Neural cell (in vitro differentiated cells): ENCODE measurements at regions not wholly inside any gene's neighbourhood (a gene's known extent, or its start where the extent isn't known, plus 50 kb on each side); places are given as distances from the start of the nearest gene placed in this dataset.

Source experiments
- H2AFZ ChIP-seq: fragments of 200-600, 300-800 bp; sonication (generic), shearing (Covaris generic); 2 replicates; pipeline ENCODE4 v1.6.0; 2014; ENCODE audit warnings: low read depth, mild to moderate bottlenecking, antibody characterized with exemption, low read length, moderate library complexity
- H3F3A ChIP-seq: fragments of 200-600 bp; shearing (Covaris generic); 2 replicates; pipeline ENCODE4 v1.6.1; 2016; ENCODE audit warnings: mild to moderate bottlenecking, moderate library complexity, mixed read lengths, antibody characterized with exemption, low read length; ENCODE audit not compliant: insufficient read depth, poor library complexity, severe bottlenecking
- H3K27ac ChIP-seq: fragments of 200-600, 300-800 bp; sonication (generic), shearing (Covaris generic); 2 replicates; pipeline ENCODE4 v1.5.1; 2014; ENCODE audit warnings: mild to moderate bottlenecking, low read length, moderate library complexity
- H3K27me3 ChIP-seq: fragments of 300-800, 200-600 bp; sonication (generic), shearing (Covaris generic); 2 replicates; pipeline ENCODE4 v1.6.0; 2014; ENCODE audit warnings: mild to moderate bottlenecking, low read depth, low read length, moderate library complexity; ENCODE audit not compliant: insufficient read depth
- H3K36me3 ChIP-seq: fragments of 300-800, 200-600 bp; sonication (generic), shearing (Covaris generic); 2 replicates; pipeline ENCODE4 v1.5.1; 2014; ENCODE audit warnings: mild to moderate bottlenecking, antibody characterized with exemption, low read length, moderate library complexity; ENCODE audit not compliant: insufficient read depth
- H3K4me2 ChIP-seq: fragments of 300-800, 200-600 bp; sonication (generic), shearing (Covaris generic); 2 replicates; pipeline ENCODE4 v1.6.0; 2014; ENCODE audit warnings: mild to moderate bottlenecking, low read length
- H3K4me3 ChIP-seq: fragments of 300-800, 200-600 bp; sonication (generic), shearing (Covaris generic); 2 replicates; pipeline ENCODE4 v1.5.1; 2014; ENCODE audit warnings: mild to moderate bottlenecking, low read length, moderate library complexity
- H3K79me2 ChIP-seq: fragments of 200-600 bp; shearing (Covaris generic); replicated peaks from 2 replicates; pipeline ENCODE4 v1.6.0; 2014; ENCODE audit warnings: mild to moderate bottlenecking, low read length, moderate library complexity; ENCODE audit not compliant: insufficient read depth
- H3K9ac ChIP-seq: fragments of 300-800, 200-600 bp; sonication (generic), shearing (Covaris generic); 2 replicates; pipeline ENCODE4 v1.6.1; 2016; ENCODE audit warnings: mild to moderate bottlenecking, low read length, mixed read lengths
- H3K9me2 ChIP-seq: fragments of 200-600 bp; shearing (Covaris generic); 2 replicates; pipeline ENCODE4 v1.6.1; 2016; ENCODE audit warnings: mild to moderate bottlenecking, low read length, mixed read lengths; ENCODE audit not compliant: insufficient read depth
- H3K9me3 ChIP-seq: fragments of 200-600, 300-800 bp; sonication (generic), shearing (Covaris generic); 2 replicates; pipeline ENCODE4 v1.6.1; 2016; ENCODE audit warnings: mild to moderate bottlenecking, mixed run types, low read length, moderate library complexity, mixed read lengths
- H4K20me1 ChIP-seq: fragments of 200-600 bp; shearing (Covaris generic); 2 replicates; pipeline ENCODE4 v1.6.1; 2016; ENCODE audit warnings: mild to moderate bottlenecking, mixed run types; ENCODE audit not compliant: insufficient read depth
- EP300 ChIP-seq: fragments of 450-650 bp; conservative IDR thresholded peaks from 2 replicates; pipeline ENCODE4 v1.6.1; 2014; ENCODE audit warnings: antibody characterized with exemption, mild to moderate bottlenecking, moderate library complexity; ENCODE audit not compliant: poor library complexity, severe bottlenecking
- EZH2 ChIP-seq: fragments of 200-600, 300-800 bp; shearing (Covaris generic), sonication (generic); IDR thresholded peaks from 2 replicates; pipeline ENCODE4 v1.6.1; 2014; ENCODE audit warnings: antibody characterized with exemption, low read length, borderline replicate concordance, mild to moderate bottlenecking; ENCODE audit not compliant: insufficient read depth, poor library complexity, severe bottlenecking
- MXI1 ChIP-seq: fragments of 450-650 bp; conservative IDR thresholded peaks from 2 replicates; pipeline ENCODE4 v1.6.1; 2014; ENCODE audit warnings: antibody characterized with exemption, mild to moderate bottlenecking; ENCODE audit not compliant: poor library complexity, severe bottlenecking
- POLR2AphosphoS5 ChIP-seq: IDR thresholded peaks from 2 replicates; pipeline ENCODE4 v1.6.1; 2012
- RAD21 ChIP-seq: fragments of 450-650 bp; conservative IDR thresholded peaks from 2 replicates; pipeline ENCODE4 v1.6.1; 2014; ENCODE audit warnings: antibody characterized with exemption, mild to moderate bottlenecking, moderate library complexity
- SMC3 ChIP-seq: fragments of 450-650 bp; conservative IDR thresholded peaks from 2 replicates; pipeline ENCODE4 v1.6.1; 2014; ENCODE audit warnings: antibody characterized with exemption, mild to moderate bottlenecking, moderate library complexity; ENCODE audit not compliant: poor library complexity
- TAF1 ChIP-seq: IDR thresholded peaks from 2 replicates; pipeline ENCODE4 v1.6.1; 2012; ENCODE audit warnings: low read depth
- TF ChIP-seq, protein P1 (sequence below): IDR thresholded peaks from 2 replicates; pipeline ENCODE4 v1.6.1; 2012; ENCODE audit warnings: borderline replicate concordance
- TF ChIP-seq, protein P2 (sequence below): fragments of 450-650 bp; IDR thresholded peaks from 2 replicates; pipeline ENCODE4 v1.5.1; 2014; ENCODE audit warnings: antibody characterized with exemption, mild to moderate bottlenecking, moderate library complexity; ENCODE audit not compliant: poor library complexity, severe bottlenecking

DNA sequence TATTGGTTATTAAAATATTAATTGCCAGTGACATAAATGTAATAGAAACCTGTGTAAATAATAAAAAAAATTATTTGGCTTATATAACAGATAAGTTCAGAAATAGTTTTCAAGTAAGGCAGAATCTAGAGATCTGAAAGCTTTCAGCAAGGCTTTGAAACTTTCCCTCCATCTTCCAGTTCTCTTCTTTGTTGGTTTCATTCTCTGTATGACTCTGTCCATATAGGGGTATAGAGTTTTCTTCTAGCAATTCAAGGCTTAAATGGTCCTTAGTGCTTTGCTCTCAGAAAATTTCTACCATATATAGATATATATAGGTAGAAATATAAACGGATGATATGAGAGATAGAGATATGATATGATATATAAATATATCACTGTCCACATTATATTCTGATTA, 160.5 kb upstream of the GABRA2 start:
- TF ChIP-seq RAD21 (no peak), MXI1 (no peak), SMC3 (no peak), POLR2AphosphoS5 (no peak), TAF1 (no peak), EZH2 (no peak), EP300 (no peak)
- TF ChIP-seq, protein P1, sequence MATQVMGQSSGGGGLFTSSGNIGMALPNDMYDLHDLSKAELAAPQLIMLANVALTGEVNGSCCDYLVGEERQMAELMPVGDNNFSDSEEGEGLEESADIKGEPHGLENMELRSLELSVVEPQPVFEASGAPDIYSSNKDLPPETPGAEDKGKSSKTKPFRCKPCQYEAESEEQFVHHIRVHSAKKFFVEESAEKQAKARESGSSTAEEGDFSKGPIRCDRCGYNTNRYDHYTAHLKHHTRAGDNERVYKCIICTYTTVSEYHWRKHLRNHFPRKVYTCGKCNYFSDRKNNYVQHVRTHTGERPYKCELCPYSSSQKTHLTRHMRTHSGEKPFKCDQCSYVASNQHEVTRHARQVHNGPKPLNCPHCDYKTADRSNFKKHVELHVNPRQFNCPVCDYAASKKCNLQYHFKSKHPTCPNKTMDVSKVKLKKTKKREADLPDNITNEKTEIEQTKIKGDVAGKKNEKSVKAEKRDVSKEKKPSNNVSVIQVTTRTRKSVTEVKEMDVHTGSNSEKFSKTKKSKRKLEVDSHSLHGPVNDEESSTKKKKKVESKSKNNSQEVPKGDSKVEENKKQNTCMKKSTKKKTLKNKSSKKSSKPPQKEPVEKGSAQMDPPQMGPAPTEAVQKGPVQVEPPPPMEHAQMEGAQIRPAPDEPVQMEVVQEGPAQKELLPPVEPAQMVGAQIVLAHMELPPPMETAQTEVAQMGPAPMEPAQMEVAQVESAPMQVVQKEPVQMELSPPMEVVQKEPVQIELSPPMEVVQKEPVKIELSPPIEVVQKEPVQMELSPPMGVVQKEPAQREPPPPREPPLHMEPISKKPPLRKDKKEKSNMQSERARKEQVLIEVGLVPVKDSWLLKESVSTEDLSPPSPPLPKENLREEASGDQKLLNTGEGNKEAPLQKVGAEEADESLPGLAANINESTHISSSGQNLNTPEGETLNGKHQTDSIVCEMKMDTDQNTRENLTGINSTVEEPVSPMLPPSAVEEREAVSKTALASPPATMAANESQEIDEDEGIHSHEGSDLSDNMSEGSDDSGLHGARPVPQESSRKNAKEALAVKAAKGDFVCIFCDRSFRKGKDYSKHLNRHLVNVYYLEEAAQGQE, result no peak
- TF ChIP-seq, protein P2, sequence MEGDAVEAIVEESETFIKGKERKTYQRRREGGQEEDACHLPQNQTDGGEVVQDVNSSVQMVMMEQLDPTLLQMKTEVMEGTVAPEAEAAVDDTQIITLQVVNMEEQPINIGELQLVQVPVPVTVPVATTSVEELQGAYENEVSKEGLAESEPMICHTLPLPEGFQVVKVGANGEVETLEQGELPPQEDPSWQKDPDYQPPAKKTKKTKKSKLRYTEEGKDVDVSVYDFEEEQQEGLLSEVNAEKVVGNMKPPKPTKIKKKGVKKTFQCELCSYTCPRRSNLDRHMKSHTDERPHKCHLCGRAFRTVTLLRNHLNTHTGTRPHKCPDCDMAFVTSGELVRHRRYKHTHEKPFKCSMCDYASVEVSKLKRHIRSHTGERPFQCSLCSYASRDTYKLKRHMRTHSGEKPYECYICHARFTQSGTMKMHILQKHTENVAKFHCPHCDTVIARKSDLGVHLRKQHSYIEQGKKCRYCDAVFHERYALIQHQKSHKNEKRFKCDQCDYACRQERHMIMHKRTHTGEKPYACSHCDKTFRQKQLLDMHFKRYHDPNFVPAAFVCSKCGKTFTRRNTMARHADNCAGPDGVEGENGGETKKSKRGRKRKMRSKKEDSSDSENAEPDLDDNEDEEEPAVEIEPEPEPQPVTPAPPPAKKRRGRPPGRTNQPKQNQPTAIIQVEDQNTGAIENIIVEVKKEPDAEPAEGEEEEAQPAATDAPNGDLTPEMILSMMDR, result no peak
- H3K27me3 ChIP-seq, result no peaks in the 10 kb centered on the region
- no peaks in the 10 kb centered on the region for H3K9me2 ChIP-seq
- no peak overlapping the region for H3K9ac ChIP-seq
- no peaks in the 10 kb centered on the region for H3K36me3 ChIP-seq
- H3K4me3 ChIP-seq, result no peak overlapping the region
- no peak overlapping the region for H3K27ac ChIP-seq
- H3K79me2 ChIP-seq, result no peaks in the 10 kb centered on the region
- no peaks in the 10 kb centered on the region for H3K9me3 ChIP-seq
- no peak overlapping the region for H3K4me2 ChIP-seq
- H4K20me1 ChIP-seq, result no peaks in the 10 kb centered on the region
- H3F3A ChIP-seq, result no peaks in the 10 kb centered on the region
- H2AFZ ChIP-seq, result no peak overlapping the region

DNA sequence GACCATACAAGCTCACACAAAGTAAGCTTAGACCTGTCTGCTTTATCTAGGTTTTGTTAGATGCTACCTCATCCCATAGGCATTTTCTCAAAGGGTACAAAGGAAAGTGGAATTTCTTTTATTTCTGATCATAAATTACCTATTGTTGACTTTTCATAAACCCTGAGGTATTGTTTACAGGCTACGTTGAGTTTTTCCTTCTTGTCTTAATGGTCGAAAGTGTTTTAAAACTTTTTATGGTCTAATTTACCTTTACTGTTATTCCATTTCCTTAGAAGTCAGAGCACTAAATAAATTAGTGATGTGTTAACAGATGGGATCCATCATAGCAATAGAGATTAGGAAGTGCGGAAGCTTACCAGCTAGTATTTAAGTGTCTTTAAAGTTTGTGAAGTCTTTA, 159.2 kb upstream of the GABRA2 start:
- Histone ChIP-seq H3K4me3 (no peak overlapping the region), H2AFZ (no peak overlapping the region), H3K27me3 (no peaks in the 10 kb centered on the region), H3K36me3 (no peaks in the 10 kb centered on the region), H3K79me2 (no peaks in the 10 kb centered on the region), H3F3A (no peaks in the 10 kb centered on the region), H3K9ac (no peak overlapping the region), H3K27ac (no peak overlapping the region), H3K4me2 (no peak overlapping the region), H3K9me2 (no peaks in the 10 kb centered on the region), H3K9me3 (no peaks in the 10 kb centered on the region), H4K20me1 (no peaks in the 10 kb centered on the region)
- TF ChIP-seq EP300 (no peak), MXI1 (no peak), EZH2 (no peak), SMC3 (no peak), RAD21 (no peak)
